Liver (tissue), 7 donors: ENCODE measurements at regions not wholly inside any gene's neighbourhood (a gene's known extent, or its start where the extent isn't known, plus 50 kb on each side); places are given as distances from the start of the nearest gene placed in this dataset.

Experiments used
- DNase-seq: peaks from one replicate; pipeline ENCODE4 v3.0.0-alpha.2; 2017; ENCODE audit warnings: low spot score
- H3K27ac ChIP-seq, 2 donors: one replicate each; pipeline ENCODE4 v1.7.0; 2013; ENCODE audit warnings: inconsistent platforms in 2 of 2, low read length in 2 of 2, control low read depth in 1 of 2, low read depth in 1 of 2, mild to moderate bottlenecking in 1 of 2
- H3K27me3 ChIP-seq, 4 donors: one replicate each; pipeline versions ENCODE4 v1.6.1 to v1.7.0; 2013; ENCODE audit warnings: low read length in 3 of 4, inconsistent platforms in 1 of 4, mild to moderate bottlenecking in 1 of 4, moderate library complexity in 1 of 4; ENCODE audit not compliant: control insufficient read depth in 4 of 4, insufficient read depth in 4 of 4
- H3K36me3 ChIP-seq, 4 donors: one replicate each; pipeline versions ENCODE4 v1.6.1 to v1.7.0; 2013; ENCODE audit warnings: low read length in 3 of 4, mild to moderate bottlenecking in 3 of 4, low read depth in 1 of 4, moderate library complexity in 1 of 4; ENCODE audit not compliant: control insufficient read depth in 4 of 4, insufficient read depth in 3 of 4
- H3K4me1 ChIP-seq, 4 donors: one replicate each; pipeline versions ENCODE4 v1.6.1 to v1.7.0; 2013; ENCODE audit warnings: low read length in 3 of 4, mild to moderate bottlenecking in 3 of 4, moderate library complexity in 1 of 4; ENCODE audit not compliant: control insufficient read depth in 4 of 4, insufficient read depth in 4 of 4
- H3K4me3 ChIP-seq, 3 donors: one replicate each; pipeline versions ENCODE4 v1.6.1 to v1.7.0; 2013; ENCODE audit warnings: low read length in 3 of 3, control low read depth in 1 of 3, low read depth in 1 of 3, mild to moderate bottlenecking in 1 of 3
- H3K9ac ChIP-seq, 2 donors: one replicate each; pipeline ENCODE4 v1.7.0; 2013; ENCODE audit warnings: low read length in 2 of 2, mild to moderate bottlenecking in 2 of 2, moderate library complexity in 2 of 2, control low read depth in 1 of 2, low read depth in 1 of 2
- H3K9me3 ChIP-seq, 4 donors: one replicate each; pipeline versions ENCODE4 v1.6.1 to v1.7.0; 2013; ENCODE audit warnings: low read length in 3 of 4; ENCODE audit not compliant: control insufficient read depth in 4 of 4
- ATF3 ChIP-seq: IDR thresholded peaks from 2 replicates; pipeline ENCODE4 v1.6.1; 2016; ENCODE audit warnings: antibody characterized with exemption
- FOXA2 ChIP-seq: IDR thresholded peaks from 2 replicates; pipeline ENCODE4 v1.6.1; 2016; ENCODE audit warnings: antibody characterized with exemption
- GABPA ChIP-seq, 2 donors: IDR thresholded peaks in 1 of 2; conservative IDR thresholded peaks in 1 of 2; 2 replicates each; pipeline ENCODE4 v1.6.1; 2016; ENCODE audit warnings: antibody characterized with exemption in 2 of 2, mild to moderate bottlenecking in 1 of 2, moderate library complexity in 1 of 2
- HNF4A ChIP-seq, 2 donors: conservative IDR thresholded peaks; 2 replicates each; pipeline ENCODE4 v1.6.1; 2016; ENCODE audit warnings: antibody characterized with exemption in 2 of 2, mild to moderate bottlenecking in 2 of 2
- HNF4G ChIP-seq: IDR thresholded peaks from 2 replicates; pipeline ENCODE4 v1.6.1; 2016; ENCODE audit warnings: antibody characterized with exemption
- JUND ChIP-seq, 2 donors: IDR thresholded peaks; 2 replicates each; pipeline ENCODE4 v1.6.1; 2016; ENCODE audit warnings: antibody characterized with exemption in 2 of 2
- MAX ChIP-seq: IDR thresholded peaks from 2 replicates; pipeline ENCODE4 v1.6.1; 2016; ENCODE audit warnings: antibody characterized with exemption
- RAD21 ChIP-seq, 2 donors: IDR thresholded peaks; 2 replicates each; pipeline ENCODE4 v1.6.1; 2016; ENCODE audit warnings: antibody characterized with exemption in 2 of 2, mild to moderate bottlenecking in 2 of 2
- REST ChIP-seq: IDR thresholded peaks from 2 replicates; pipeline ENCODE4 v1.6.1; 2016; ENCODE audit warnings: antibody characterized with exemption, mild to moderate bottlenecking
- RXRA ChIP-seq, 2 donors: IDR thresholded peaks; 2 replicates each; pipeline ENCODE4 v1.6.1; 2017 to 2018; ENCODE audit warnings: antibody characterized with exemption in 2 of 2, mild to moderate bottlenecking in 1 of 2
- SP1 ChIP-seq: IDR thresholded peaks from 2 replicates; pipeline ENCODE4 v1.6.1; 2018; ENCODE audit warnings: antibody characterized with exemption, mild to moderate bottlenecking
- TAF1 ChIP-seq: conservative IDR thresholded peaks from 2 replicates; pipeline ENCODE4 v1.6.1; 2016; ENCODE audit warnings: antibody characterized with exemption, mild to moderate bottlenecking
- ZBTB33 ChIP-seq: IDR thresholded peaks from 2 replicates; pipeline ENCODE4 v1.6.1; 2016; ENCODE audit warnings: antibody characterized with exemption
- WGBS: extraction: QIAGEN DNeasy Blood & Tissue Kit; methylation state at CpG from one replicate; pipeline ENCODE4 v1.1.7; 2013; 5-methylcytosine and 5-hydroxymethylcytosine counted together
- donor health status: healthy.
- donor health status: healthy.
- donor health status: healthy.
- donor health status: healthy.

- no peak for TF ChIP-seq REST
- no peak for TF ChIP-seq HNF4A (conservative IDR thresholded peaks at IDR 0.05)
- no peak for TF ChIP-seq FOXA2
- TF ChIP-seq GABPA (IDR thresholded peaks at IDR 0.05 in 1 of 2, conservative IDR thresholded peaks at IDR 0.05 in 1 of 2): no peak
- no peak for TF ChIP-seq SP1
- TF ChIP-seq ZBTB33: no peak
- no peak for TF ChIP-seq JUND (IDR thresholded peaks at IDR 0.05)
- no peak for TF ChIP-seq TAF1
- no peak for TF ChIP-seq RXRA (IDR thresholded peaks at IDR 0.05)
- TF ChIP-seq HNF4G: no peak
- no peak for TF ChIP-seq RAD21 (IDR thresholded peaks at IDR 0.05)
- no peak for TF ChIP-seq MAX
- TF ChIP-seq ATF3: no peak
- WGBS: 82% methylated on average over 6 of the region's 6 CpGs
- H3K9me3 ChIP-seq: peaks cover 0 to 1% (median under 1%) of the 10 kb centered on the region in 4 donors
Measured at GRCh38 chr6:156646496-156646895, 130.7 kb upstream of the ARID1B start.

GRCh38 chr6:156645097-156645496 is 132.1 kb upstream of the ARID1B start:
- DNase-seq: no peak
- Histone ChIP-seq H3K27me3 (no peaks in the 10 kb centered on the region), H3K4me3 (no peak overlapping the region), H3K9me3 (peaks cover 0 to 4% (median 3%) of the 10 kb centered on the region in 4 donors), H3K4me1 (no peaks in the 10 kb centered on the region), H3K9ac (no peak overlapping the region), H3K27ac (no peak overlapping the region), H3K36me3 (no peaks in the 10 kb centered on the region)
- 94% methylated on average over 5 of the region's 5 CpGs for WGBS
- no peak for TF ChIP-seq RAD21 (IDR thresholded peaks at IDR 0.05)

More at GRCh38 chr6:156646496-156646895, 130.7 kb upstream of the ARID1B start:
- DNase-seq: no peak
- Histone ChIP-seq H3K36me3 (no peaks in the 10 kb centered on the region), H3K27ac (no peak overlapping the region), H3K4me3 (no peak overlapping the region), H3K27me3 (no peaks in the 10 kb centered on the region), H3K9ac (no peak overlapping the region), H3K4me1 (no peaks in the 10 kb centered on the region)
